ENCODE measurements at regions not wholly inside any gene's neighbourhood (a gene's known extent, or its start where the extent isn't known, plus 50 kb on each side); places are given as distances from the start of the nearest gene placed in this dataset.

DNA sequence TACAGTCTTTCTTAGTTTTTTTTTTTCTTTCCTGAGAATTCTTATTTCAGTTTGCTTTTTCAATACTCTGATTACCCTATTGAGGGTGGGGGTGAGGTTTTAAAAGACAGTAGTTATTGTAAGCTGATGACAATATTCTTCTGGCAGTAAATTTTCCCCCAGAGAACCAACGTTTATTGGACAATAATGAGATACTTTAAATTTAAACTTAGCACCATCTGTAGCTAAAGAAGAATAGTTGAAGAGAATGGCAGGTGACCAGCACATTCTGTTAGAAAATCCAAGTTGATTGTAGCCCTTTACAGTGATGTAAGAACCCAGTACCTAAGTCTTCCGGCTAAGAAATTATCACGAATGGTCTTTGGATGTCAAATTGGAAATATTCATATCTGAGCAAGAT, 364.6 kb upstream of the LYPLAL1 start:
- intact Hi-C loops (cut with micrococcal nuclease; ENCODE audit: unreplicated experiment) = no loop called here
- no peak for DNase-seq (ENCODE audit: low spot score)
- Histone ChIP-seq H3K4me3 (ENCODE audit: low read depth, low read length, poor library complexity, severe bottlenecking) (no peak overlapping the region), H3K9me3 (ENCODE audit: low read length) (no peaks in the 10 kb centered on the region), H3K36me3 (ENCODE audit: insufficient read depth, low read length) (no peaks in the 10 kb centered on the region), H3K4me1 (ENCODE audit: insufficient read depth, low read length, poor library complexity, severe bottlenecking) (no peaks in the 10 kb centered on the region), H3K9me2 (ENCODE audit: insufficient read depth, low read length) (no peaks in the 10 kb centered on the region), H3K79me2 (ENCODE audit: insufficient read depth, low read depth, low read length) (no peaks in the 10 kb centered on the region), H2AFZ (ENCODE audit: low read length) (no peak overlapping the region), H3K4me2 (ENCODE audit: low read length) (no peak overlapping the region), H4K20me1 (ENCODE audit: insufficient read depth, low read length) (no peaks in the 10 kb centered on the region), H3K27ac (ENCODE audit: low read depth, low read length, poor library complexity, severe bottlenecking) (no peak overlapping the region)
- ChIA-PET CTCF (ENCODE audit: unreplicated experiment) (no interaction called here), POLR2A (interaction anchor here (0.7 to 1.2 kb wide), 3 partner anchors 8 to 16 kb away, joined by 3 read pairs; no protein-coding TSS in a partner anchor)
- TF ChIP-seq, protein P1, sequence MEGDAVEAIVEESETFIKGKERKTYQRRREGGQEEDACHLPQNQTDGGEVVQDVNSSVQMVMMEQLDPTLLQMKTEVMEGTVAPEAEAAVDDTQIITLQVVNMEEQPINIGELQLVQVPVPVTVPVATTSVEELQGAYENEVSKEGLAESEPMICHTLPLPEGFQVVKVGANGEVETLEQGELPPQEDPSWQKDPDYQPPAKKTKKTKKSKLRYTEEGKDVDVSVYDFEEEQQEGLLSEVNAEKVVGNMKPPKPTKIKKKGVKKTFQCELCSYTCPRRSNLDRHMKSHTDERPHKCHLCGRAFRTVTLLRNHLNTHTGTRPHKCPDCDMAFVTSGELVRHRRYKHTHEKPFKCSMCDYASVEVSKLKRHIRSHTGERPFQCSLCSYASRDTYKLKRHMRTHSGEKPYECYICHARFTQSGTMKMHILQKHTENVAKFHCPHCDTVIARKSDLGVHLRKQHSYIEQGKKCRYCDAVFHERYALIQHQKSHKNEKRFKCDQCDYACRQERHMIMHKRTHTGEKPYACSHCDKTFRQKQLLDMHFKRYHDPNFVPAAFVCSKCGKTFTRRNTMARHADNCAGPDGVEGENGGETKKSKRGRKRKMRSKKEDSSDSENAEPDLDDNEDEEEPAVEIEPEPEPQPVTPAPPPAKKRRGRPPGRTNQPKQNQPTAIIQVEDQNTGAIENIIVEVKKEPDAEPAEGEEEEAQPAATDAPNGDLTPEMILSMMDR (conservative IDR thresholded peaks at IDR 0.05; ENCODE audit: low read length) = no peak
- no peak for TF ChIP-seq EZH2phosphoT487 (IDR thresholded peaks at IDR 0.05; ENCODE audit: borderline replicate concordance, low read depth, low read length)
- BruUV-seq (replicated peaks) = no TSS peak

DNA sequence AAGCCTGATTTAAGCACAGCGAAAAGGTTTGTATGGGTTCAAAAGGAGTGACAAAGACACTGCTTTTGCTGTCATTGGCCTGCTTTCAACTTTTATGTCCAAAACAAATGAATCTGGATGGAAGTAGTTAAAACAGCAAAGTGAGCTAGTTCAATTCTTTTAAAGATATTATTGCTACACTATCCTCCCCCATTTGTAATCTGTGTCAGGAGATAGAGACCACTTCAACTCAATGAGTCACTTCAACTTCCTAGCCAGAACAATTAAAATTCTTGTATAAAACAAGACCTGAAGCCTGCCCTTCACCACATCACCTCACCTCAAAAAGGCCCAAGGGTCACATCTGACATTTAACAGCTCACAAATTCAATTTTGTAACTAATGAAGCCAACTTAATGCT, 364.1 kb upstream of the LYPLAL1 start:
- Histone ChIP-seq H4K20me1 (ENCODE audit: insufficient read depth, low read length) (no peaks in the 10 kb centered on the region), H3K9me2 (ENCODE audit: insufficient read depth, low read length) (no peaks in the 10 kb centered on the region), H2AFZ (ENCODE audit: low read length) (no peak overlapping the region), H3K9me3 (ENCODE audit: low read length) (no peaks in the 10 kb centered on the region), H3K4me1 (ENCODE audit: insufficient read depth, low read length, poor library complexity, severe bottlenecking) (no peaks in the 10 kb centered on the region), H3K36me3 (ENCODE audit: insufficient read depth, low read length) (no peaks in the 10 kb centered on the region), H3K4me3 (ENCODE audit: low read depth, low read length, poor library complexity, severe bottlenecking) (no peak overlapping the region), H3K27ac (ENCODE audit: low read depth, low read length, poor library complexity, severe bottlenecking) (no peak overlapping the region), H3K79me2 (ENCODE audit: insufficient read depth, low read depth, low read length) (no peaks in the 10 kb centered on the region), H3K4me2 (ENCODE audit: low read length) (no peak overlapping the region)
- TF ChIP-seq EZH2phosphoT487 (IDR thresholded peaks at IDR 0.05; ENCODE audit: borderline replicate concordance, low read depth, low read length) = no peak
- no TSS peak for BruUV-seq (replicated peaks)
- ChIA-PET POLR2A (interaction anchor here (0.7 to 1.0 kb wide), 2 partner anchors 8 to 15 kb away, joined by 3 read pairs; no protein-coding TSS in a partner anchor), CTCF (ENCODE audit: unreplicated experiment) (no interaction called here)
- intact Hi-C loops (cut with micrococcal nuclease; ENCODE audit: unreplicated experiment) = no loop called here
- DNase-seq (ENCODE audit: low spot score) = no peak

DNA sequence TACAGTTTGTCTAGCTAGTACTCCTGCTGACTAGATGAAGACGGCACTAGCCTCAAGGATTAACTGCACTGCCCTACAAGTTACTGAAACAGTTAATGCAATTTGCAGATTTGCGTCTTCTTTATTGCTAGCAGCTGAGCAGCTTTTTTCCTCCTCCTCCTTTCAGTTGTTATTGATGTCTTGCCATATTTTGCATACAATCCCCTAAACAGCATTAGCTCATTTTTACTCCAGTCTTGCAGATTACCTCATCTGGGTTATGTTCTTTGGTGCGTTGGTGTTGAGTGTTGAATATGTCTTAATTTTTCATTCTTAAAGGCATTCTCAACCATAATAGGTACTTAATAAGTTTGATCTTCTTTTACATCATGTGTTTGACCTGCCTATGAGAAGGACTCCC, 363.4 kb upstream of the LYPLAL1 start:
- Histone ChIP-seq H3K9me3 (ENCODE audit: low read length) (no peaks in the 10 kb centered on the region), H3K36me3 (ENCODE audit: insufficient read depth, low read length) (no peaks in the 10 kb centered on the region), H3K27ac (ENCODE audit: low read depth, low read length, poor library complexity, severe bottlenecking) (no peak overlapping the region), H3K4me3 (ENCODE audit: low read depth, low read length, poor library complexity, severe bottlenecking) (no peak overlapping the region), H3K4me2 (ENCODE audit: low read length) (no peak overlapping the region), H4K20me1 (ENCODE audit: insufficient read depth, low read length) (no peaks in the 10 kb centered on the region), H3K9me2 (ENCODE audit: insufficient read depth, low read length) (no peaks in the 10 kb centered on the region), H3K79me2 (ENCODE audit: insufficient read depth, low read depth, low read length) (no peaks in the 10 kb centered on the region), H3K4me1 (ENCODE audit: insufficient read depth, low read length, poor library complexity, severe bottlenecking) (no peaks in the 10 kb centered on the region), H2AFZ (ENCODE audit: low read length) (no peak overlapping the region)
- DNase-seq (ENCODE audit: low spot score) = no peak
- BruUV-seq (replicated peaks) = no TSS peak
- CTCF ChIA-PET (ENCODE audit: unreplicated experiment) = no interaction called here
- intact Hi-C loops (cut with micrococcal nuclease; ENCODE audit: unreplicated experiment) = no loop called here
- POLR2A ChIA-PET = no interaction called here
- no peak for TF ChIP-seq EZH2phosphoT487 (IDR thresholded peaks at IDR 0.05; ENCODE audit: borderline replicate concordance, low read depth, low read length)
- TF ChIP-seq, protein P1 (conservative IDR thresholded peaks at IDR 0.05; ENCODE audit: low read length) = no peak

Data from OCI-LY7 (cell line).